Testis (tissue), 2 donors: ENCODE measurements at regions not wholly inside any gene's neighbourhood (a gene's known extent, or its start where the extent isn't known, plus 50 kb on each side); places are given as distances from the start of the nearest gene placed in this dataset.

ENCODE experiments used
- DNase-seq: peaks from one replicate; pipeline ENCODE4 v3.0.0-alpha.2; 2019
- H3K27ac ChIP-seq, 2 donors: fragments of 200-600 bp; sonication (generic); one replicate each; pipeline ENCODE4 v1.5.1; 2019
- H3K27me3 ChIP-seq: fragments of 200-600 bp; sonication (generic); one replicate; pipeline ENCODE4 v1.5.1; 2019
- H3K36me3 ChIP-seq: fragments of 200-600 bp; sonication (generic); one replicate; pipeline ENCODE4 v1.5.1; 2017; ENCODE audit warnings: low read depth; ENCODE audit errors: missing control alignments
- H3K4me1 ChIP-seq: fragments of 200-600 bp; sonication (generic); one replicate; pipeline ENCODE4 v1.5.1; 2019
- H3K4me3 ChIP-seq, 2 donors: fragments of 200-600 bp; sonication (generic); one replicate each; pipeline ENCODE4 v1.5.1; 2017 to 2019
- H3K9me3 ChIP-seq: fragments of 200-600 bp; sonication (generic); one replicate; pipeline ENCODE4 v1.5.1; 2017
- POLR2A ChIP-seq: fragments of 450-650 bp; IDR thresholded peaks from one replicate; pipeline ENCODE4 v1.6.1; 2017; ENCODE audit warnings: antibody characterized with exemption, mild to moderate bottlenecking, moderate library complexity
- WGBS, 2 donors: methylation state at CpG; one replicate each; pipeline ENCODE4 v1.1.5; 2018; 5-methylcytosine and 5-hydroxymethylcytosine counted together
- intact Hi-C: fragments of 100-400 bp; cut with DNase I; formaldehyde crosslinking; loops from one replicate; pipeline ENCODE4 v1.15.1; 2023; ENCODE audit warnings: low total_unique reads
- TF ChIP-seq, protein P1 (sequence below), 3 experiments: fragments of 450-650 bp in 2 of 3; fragments of 200-600 bp in 1 of 3; sonication (generic) in 1 of 3; IDR thresholded peaks; one replicate each; pipeline ENCODE4 v1.5.1; 2016 to 2019; ENCODE audit warnings: antibody characterized with exemption in 3 of 3, mild to moderate bottlenecking in 2 of 3, moderate library complexity in 1 of 3

DNA sequence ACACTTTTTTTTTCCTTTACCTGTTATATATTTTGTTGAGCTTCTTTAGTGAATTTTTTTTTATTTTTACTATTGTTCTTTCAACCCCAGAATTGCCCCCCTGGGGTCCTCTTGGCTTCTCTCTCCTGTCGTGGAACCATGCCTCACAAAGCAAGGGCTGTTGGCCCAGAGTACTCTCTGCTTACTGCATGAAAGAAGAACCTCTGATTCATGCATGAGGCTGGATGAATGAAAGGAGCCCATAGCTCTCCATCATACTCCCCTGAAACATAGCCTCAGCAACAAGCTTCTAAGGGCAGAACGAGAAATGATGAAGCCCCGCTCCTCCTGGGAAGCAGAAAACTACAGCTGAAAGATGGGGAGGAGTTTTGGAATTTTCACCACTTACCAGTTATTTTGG, 1441.0 kb downstream of the BRINP3 start:
- WGBS, 2 donors = 77 to 84% methylated on average over 3 of the region's 3 CpGs

DNA sequence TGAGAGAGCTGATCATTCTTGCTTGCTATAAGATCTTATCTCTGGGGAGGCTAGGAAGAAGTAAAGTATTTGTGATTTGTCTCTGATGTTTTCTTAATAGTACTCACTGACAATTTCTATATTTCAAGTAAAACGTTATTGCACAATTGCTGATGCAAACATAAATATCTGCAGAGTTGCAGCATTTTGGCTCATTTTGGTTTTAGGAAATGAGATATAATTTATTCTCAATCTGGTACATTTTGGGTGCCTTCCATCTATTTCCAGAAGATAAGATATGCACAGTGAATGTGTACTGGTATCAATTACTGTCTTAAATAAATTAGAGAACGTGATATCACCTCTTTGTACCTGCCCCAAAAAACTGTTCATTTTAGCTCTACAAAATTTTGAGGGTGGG, 1431.5 kb downstream of the BRINP3 start:
- H3K27ac ChIP-seq = no peak overlapping the region
- no peak for DNase-seq
- WGBS, 2 donors = 57 to 64% methylated on average over 2 of the region's 2 CpGs
- H3K9me3 ChIP-seq = no peaks in the 10 kb centered on the region
- no peak overlapping the region for H3K4me3 ChIP-seq
- no peaks in the 10 kb centered on the region for H3K27me3 ChIP-seq
- TF ChIP-seq, protein P1, sequence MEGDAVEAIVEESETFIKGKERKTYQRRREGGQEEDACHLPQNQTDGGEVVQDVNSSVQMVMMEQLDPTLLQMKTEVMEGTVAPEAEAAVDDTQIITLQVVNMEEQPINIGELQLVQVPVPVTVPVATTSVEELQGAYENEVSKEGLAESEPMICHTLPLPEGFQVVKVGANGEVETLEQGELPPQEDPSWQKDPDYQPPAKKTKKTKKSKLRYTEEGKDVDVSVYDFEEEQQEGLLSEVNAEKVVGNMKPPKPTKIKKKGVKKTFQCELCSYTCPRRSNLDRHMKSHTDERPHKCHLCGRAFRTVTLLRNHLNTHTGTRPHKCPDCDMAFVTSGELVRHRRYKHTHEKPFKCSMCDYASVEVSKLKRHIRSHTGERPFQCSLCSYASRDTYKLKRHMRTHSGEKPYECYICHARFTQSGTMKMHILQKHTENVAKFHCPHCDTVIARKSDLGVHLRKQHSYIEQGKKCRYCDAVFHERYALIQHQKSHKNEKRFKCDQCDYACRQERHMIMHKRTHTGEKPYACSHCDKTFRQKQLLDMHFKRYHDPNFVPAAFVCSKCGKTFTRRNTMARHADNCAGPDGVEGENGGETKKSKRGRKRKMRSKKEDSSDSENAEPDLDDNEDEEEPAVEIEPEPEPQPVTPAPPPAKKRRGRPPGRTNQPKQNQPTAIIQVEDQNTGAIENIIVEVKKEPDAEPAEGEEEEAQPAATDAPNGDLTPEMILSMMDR (IDR thresholded peaks at IDR 0.05) = no peak
- no peak for TF ChIP-seq POLR2A
- H3K36me3 ChIP-seq = no peaks in the 10 kb centered on the region
- intact Hi-C loops = no loop called here
- no peaks in the 10 kb centered on the region for H3K4me1 ChIP-seq

More for the DNA sequence above, 1441.0 kb downstream of the BRINP3 start:
- Histone ChIP-seq H3K4me1 (no peaks in the 10 kb centered on the region), H3K9me3 (no peaks in the 10 kb centered on the region), H3K27me3 (no peaks in the 10 kb centered on the region), H3K27ac (no peak overlapping the region), H3K4me3 (no peak overlapping the region), H3K36me3 (no peaks in the 10 kb centered on the region)
- intact Hi-C loops = no loop called here
- TF ChIP-seq POLR2A = no peak
- TF ChIP-seq, protein P1 (IDR thresholded peaks at IDR 0.05) = no peak
- DNase-seq = no peak

- Histone ChIP-seq H3K36me3 (no peaks in the 10 kb centered on the region), H3K4me3 (no peak overlapping the region), H3K4me1 (no peaks in the 10 kb centered on the region), H3K9me3 (no peaks in the 10 kb centered on the region), H3K27ac (no peak overlapping the region), H3K27me3 (no peaks in the 10 kb centered on the region)
- TF ChIP-seq, protein P1 (IDR thresholded peaks at IDR 0.05) = no peak
- TF ChIP-seq POLR2A = no peak
- WGBS, 2 donors = 54 to 59% methylated on average over 2 of the region's 2 CpGs
- DNase-seq = no peak
- intact Hi-C loops = no loop called here
Observed at GRCh38 chr1:189084811-189085210, 1392.9 kb downstream of the BRINP3 start.

DNA sequence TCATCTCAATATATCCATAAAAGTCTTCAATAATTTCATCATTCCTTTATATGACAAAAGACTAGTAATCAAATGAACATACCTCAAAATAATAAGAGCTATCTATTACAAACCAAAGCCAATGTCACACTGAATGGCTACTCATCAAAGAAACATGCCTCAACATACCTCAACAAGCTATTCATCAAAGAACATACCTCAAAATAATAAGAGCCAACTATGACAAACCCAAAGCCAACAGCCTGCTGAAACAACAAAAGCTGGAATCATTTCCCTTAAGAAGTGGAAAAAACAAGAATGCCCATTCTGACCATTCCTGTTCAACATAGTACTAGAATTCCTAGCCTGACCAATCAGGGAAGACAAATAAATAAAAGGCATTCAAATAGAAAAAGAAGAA, 1373.7 kb downstream of the BRINP3 start:
- no peak for TF ChIP-seq POLR2A
- TF ChIP-seq, protein P1 (IDR thresholded peaks at IDR 0.05) = no peak
- intact Hi-C loops = no loop called here
- H3K4me3 ChIP-seq = no peak overlapping the region
- H3K27me3 ChIP-seq = no peaks in the 10 kb centered on the region
- no peaks in the 10 kb centered on the region for H3K4me1 ChIP-seq
- DNase-seq = no peak
- H3K27ac ChIP-seq = no peak overlapping the region
- H3K36me3 ChIP-seq = no peaks in the 10 kb centered on the region
- H3K9me3 ChIP-seq = no peaks in the 10 kb centered on the region

DNA sequence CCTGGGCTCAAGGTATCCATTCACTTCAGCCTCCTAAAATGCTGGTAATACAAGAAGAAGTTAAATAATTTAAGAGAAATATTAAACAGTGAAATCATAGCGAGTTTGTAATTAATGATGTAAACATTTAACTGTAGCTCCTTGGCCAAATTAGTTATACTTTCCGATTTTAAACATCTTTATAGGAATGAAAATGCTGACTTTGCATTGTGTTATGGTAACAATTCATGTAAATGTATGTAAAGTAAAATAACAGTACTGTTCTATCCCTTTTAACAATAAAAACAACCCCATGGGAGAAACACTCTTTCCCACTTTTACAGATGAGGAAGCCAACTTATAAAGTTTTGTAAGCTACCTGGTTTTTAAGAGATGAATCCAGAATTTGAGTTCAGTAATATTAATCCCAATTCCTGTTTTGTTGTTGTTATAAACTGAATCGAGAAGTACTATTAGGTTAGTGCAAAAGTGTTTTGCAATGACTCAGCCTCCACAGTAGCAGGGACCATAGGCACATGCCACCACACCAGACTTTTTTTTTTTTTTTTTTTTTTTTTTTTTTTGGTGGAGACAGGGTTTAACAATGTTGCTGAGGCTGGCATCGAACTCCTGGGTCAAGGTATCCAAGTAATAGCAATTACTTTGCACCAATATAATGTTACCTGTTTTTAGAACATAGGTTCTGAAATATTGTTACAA, 1360.4 kb downstream of the BRINP3 start:
- WGBS, 2 donors = 82 to 84% methylated on average over 4 of the region's 4 CpGs
- no peak for DNase-seq
- no peaks in the 10 kb centered on the region for H3K27me3 ChIP-seq
- H3K9me3 ChIP-seq = no peaks in the 10 kb centered on the region
- no peak overlapping the region for H3K4me3 ChIP-seq
- no peaks in the 10 kb centered on the region for H3K4me1 ChIP-seq
- H3K36me3 ChIP-seq = no peaks in the 10 kb centered on the region
- TF ChIP-seq, protein P1 (IDR thresholded peaks at IDR 0.05) = no peak
- H3K27ac ChIP-seq = no peak overlapping the region
- intact Hi-C loops = no loop called here
